SK-N-SH treated with all-trans-retinoic acid at 6 μM for 48 hours (cell line): ENCODE measurements at regions not wholly inside any gene's neighbourhood (a gene's known extent, or its start where the extent isn't known, plus 50 kb on each side); places are given as distances from the start of the nearest gene placed in this dataset.

Experiments used
- ATAC-seq: fragments of 200-7000 bp; cut with Tn5 transposase; 3 replicates; pipeline ENCODE4 v1.9.1; 2020; ENCODE audit warnings: mild to moderate bottlenecking, moderate library complexity
- ARNTL ChIP-seq: fragments of 450-650 bp; formaldehyde crosslinking; IDR thresholded peaks from 2 replicates; pipeline ENCODE4 v1.5.0; 2020; ENCODE audit warnings: low read depth, mild to moderate bottlenecking, moderate library complexity, borderline replicate concordance
- BACH2 ChIP-seq: fragments of 250-450 bp; sonication (Bioruptor Pico); IDR thresholded peaks from 2 replicates; pipeline ENCODE4 v1.9.0; 2021; ENCODE audit warnings: mild to moderate bottlenecking, borderline replicate concordance
- CSDC2 ChIP-seq: fragments of 250-450 bp; sonication (Bioruptor Pico); IDR thresholded peaks from 2 replicates; pipeline ENCODE4 v1.5.0; 2020; ENCODE audit warnings: mild to moderate bottlenecking, moderate library complexity
- GLIS3 ChIP-seq: fragments of 250-450 bp; sonication (Bioruptor Pico); IDR thresholded peaks from 2 replicates; pipeline ENCODE4 v1.5.0; 2020; ENCODE audit warnings: mild to moderate bottlenecking, moderate library complexity
- ISL1 ChIP-seq: fragments of 250-450 bp; sonication (Bioruptor Pico); IDR thresholded peaks from 2 replicates; pipeline ENCODE4 v2.1.2; 2022; ENCODE audit warnings: mild to moderate bottlenecking, moderate library complexity
- PPARA ChIP-seq: fragments of 250-450 bp; sonication (Bioruptor Pico); IDR thresholded peaks from 2 replicates; pipeline ENCODE4 v1.5.0; 2020; ENCODE audit warnings: mild to moderate bottlenecking, borderline replicate concordance
- RARB ChIP-seq: fragments of 250-450 bp; sonication (Bioruptor Pico); IDR thresholded peaks from 2 replicates; pipeline ENCODE4 v1.8.0; 2021; ENCODE audit warnings: mild to moderate bottlenecking, moderate library complexity
- SNAI2 ChIP-seq: fragments of 250-450 bp; sonication (Bioruptor Pico); IDR thresholded peaks from 2 replicates; pipeline ENCODE4 v1.5.0; 2020; ENCODE audit warnings: mild to moderate bottlenecking, moderate library complexity
- ZC3H10 ChIP-seq: fragments of 250-450 bp; sonication (Bioruptor Pico); IDR thresholded peaks from 2 replicates; pipeline ENCODE4 v1.5.1; 2021; ENCODE audit warnings: mild to moderate bottlenecking, moderate library complexity
- ZFP3 ChIP-seq: fragments of 250-450 bp; sonication (Bioruptor Pico); IDR thresholded peaks from 2 replicates; pipeline ENCODE4 v1.5.0; 2020; ENCODE audit warnings: mild to moderate bottlenecking, moderate library complexity
- ZNF565 ChIP-seq: fragments of 450-650 bp; formaldehyde crosslinking; conservative IDR thresholded peaks from 2 replicates; pipeline ENCODE4 v1.5.0; 2020; ENCODE audit warnings: low read depth, mild to moderate bottlenecking, moderate library complexity
- ZNF70 ChIP-seq: fragments of 450-650 bp; formaldehyde crosslinking; IDR thresholded peaks from 2 replicates; pipeline ENCODE4 v1.5.0; 2020; ENCODE audit warnings: mild to moderate bottlenecking, moderate library complexity
- ZNF8 ChIP-seq: fragments of 450-650 bp; formaldehyde crosslinking; IDR thresholded peaks from 2 replicates; pipeline ENCODE4 v1.5.0; 2020; ENCODE audit warnings: mild to moderate bottlenecking, moderate library complexity
- TF ChIP-seq, protein P1 (sequence below): fragments of 250-450 bp; sonication (Bioruptor Pico); IDR thresholded peaks from 2 replicates; pipeline ENCODE4 v1.8.0; 2021; ENCODE audit warnings: low read depth, mild to moderate bottlenecking, moderate library complexity, borderline replicate concordance
- TF ChIP-seq, protein P2 (sequence below): fragments of 250-450 bp; sonication (Bioruptor Pico); IDR thresholded peaks from 2 replicates; pipeline ENCODE4 v1.8.0; 2020; ENCODE audit warnings: mild to moderate bottlenecking, moderate library complexity, borderline replicate concordance
- TF ChIP-seq, protein P3 (sequence below): fragments of 250-450 bp; sonication (Bioruptor Pico); IDR thresholded peaks from 2 replicates; pipeline ENCODE4 v1.5.0; 2020; ENCODE audit warnings: mild to moderate bottlenecking, moderate library complexity
- TF ChIP-seq, protein P4 (sequence below): fragments of 250-450 bp; sonication (Bioruptor Pico); IDR thresholded peaks from 2 replicates; pipeline ENCODE4 v1.5.1; 2020; ENCODE audit warnings: low read depth, mild to moderate bottlenecking, moderate library complexity

DNA sequence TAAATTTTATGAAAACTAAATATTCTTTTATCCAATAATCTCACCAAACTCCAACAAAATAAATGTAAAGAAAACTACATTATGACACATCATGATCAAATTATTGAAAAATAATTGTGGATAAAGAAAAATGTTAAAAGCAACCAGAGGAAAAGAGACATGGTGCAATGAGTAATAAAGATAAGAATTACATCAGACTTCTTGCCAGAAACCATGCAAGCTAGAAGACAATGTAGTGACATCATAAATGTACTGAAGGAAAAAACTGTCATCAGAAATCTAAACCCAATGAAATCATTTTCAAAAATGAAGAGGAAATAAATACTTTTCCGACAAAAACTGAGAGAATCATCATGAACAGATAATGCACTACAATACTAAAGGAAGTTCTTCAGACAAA lies 135.9 kb upstream of the EOLA2 start:
- TF ChIP-seq, protein P1, sequence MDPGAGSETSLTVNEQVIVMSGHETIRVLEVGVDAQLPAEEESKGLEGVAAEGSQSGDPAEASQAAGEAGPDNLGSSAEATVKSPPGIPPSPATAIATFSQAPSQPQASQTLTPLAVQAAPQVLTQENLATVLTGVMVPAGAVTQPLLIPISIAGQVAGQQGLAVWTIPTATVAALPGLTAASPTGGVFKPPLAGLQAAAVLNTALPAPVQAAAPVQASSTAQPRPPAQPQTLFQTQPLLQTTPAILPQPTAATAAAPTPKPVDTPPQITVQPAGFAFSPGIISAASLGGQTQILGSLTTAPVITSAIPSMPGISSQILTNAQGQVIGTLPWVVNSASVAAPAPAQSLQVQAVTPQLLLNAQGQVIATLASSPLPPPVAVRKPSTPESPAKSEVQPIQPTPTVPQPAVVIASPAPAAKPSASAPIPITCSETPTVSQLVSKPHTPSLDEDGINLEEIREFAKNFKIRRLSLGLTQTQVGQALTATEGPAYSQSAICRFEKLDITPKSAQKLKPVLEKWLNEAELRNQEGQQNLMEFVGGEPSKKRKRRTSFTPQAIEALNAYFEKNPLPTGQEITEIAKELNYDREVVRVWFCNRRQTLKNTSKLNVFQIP (CRISPR knock-in tag), result no peak
- TF ChIP-seq RARB, result no peak
- ATAC-seq, result no peak

DNA sequence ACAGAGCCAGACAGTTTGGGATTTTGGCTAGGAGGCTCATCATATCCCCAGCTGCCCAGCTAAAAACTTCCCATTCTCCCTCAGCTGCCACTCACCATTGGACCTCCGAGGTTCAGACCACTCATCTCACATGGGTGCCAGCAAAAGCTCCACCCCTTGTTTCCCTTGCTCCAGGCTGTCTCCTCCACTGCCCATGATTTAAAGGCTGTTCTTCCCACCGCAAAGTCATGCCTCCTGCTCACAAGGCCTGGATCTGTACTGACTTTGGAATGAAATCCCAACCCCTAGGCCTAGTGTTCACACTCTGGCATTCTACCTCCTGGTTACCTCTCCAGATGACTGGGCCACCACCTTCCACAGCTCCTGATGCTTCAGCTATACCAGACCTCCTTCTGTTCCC lies 142.2 kb upstream of the EOLA2 start:
- TF ChIP-seq PPARA (no peak), ZNF70 (CRISPR knock-in tag) (no peak), ZNF8 (CRISPR knock-in tag) (no peak), BACH2 (CRISPR knock-in tag) (no peak), GLIS3 (CRISPR knock-in tag) (no peak)
- TF ChIP-seq, all 23 proteins: peak for 0
- no peak for ATAC-seq

DNA sequence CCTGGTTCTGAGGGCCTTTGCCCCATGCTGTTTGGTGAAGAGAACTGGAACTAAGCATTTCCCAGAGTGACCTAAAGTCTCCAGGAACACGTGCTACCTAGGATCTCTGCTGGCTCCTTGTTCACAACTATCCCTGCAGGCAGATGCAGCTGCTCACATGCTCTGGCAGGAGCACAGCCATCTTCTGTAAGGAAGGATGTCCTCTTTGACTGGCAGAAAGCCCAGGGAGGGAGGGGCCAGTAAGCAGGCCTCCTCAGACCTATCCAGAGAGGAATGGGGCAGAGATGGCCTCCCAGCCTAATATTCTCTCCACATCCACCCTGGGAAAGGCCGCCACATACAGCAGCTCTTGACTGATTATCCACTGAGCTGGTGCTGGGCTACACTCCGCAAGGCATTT lies 142.8 kb upstream of the EOLA2 start:
- TF ChIP-seq, protein P2, sequence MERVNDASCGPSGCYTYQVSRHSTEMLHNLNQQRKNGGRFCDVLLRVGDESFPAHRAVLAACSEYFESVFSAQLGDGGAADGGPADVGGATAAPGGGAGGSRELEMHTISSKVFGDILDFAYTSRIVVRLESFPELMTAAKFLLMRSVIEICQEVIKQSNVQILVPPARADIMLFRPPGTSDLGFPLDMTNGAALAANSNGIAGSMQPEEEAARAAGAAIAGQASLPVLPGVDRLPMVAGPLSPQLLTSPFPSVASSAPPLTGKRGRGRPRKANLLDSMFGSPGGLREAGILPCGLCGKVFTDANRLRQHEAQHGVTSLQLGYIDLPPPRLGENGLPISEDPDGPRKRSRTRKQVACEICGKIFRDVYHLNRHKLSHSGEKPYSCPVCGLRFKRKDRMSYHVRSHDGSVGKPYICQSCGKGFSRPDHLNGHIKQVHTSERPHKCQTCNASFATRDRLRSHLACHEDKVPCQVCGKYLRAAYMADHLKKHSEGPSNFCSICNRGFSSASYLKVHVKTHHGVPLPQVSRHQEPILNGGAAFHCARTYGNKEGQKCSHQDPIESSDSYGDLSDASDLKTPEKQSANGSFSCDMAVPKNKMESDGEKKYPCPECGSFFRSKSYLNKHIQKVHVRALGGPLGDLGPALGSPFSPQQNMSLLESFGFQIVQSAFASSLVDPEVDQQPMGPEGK, result no peak
- TF ChIP-seq, protein P1 (CRISPR knock-in tag), result no peak
- no peak for TF ChIP-seq ZNF565
- no peak for ATAC-seq

DNA sequence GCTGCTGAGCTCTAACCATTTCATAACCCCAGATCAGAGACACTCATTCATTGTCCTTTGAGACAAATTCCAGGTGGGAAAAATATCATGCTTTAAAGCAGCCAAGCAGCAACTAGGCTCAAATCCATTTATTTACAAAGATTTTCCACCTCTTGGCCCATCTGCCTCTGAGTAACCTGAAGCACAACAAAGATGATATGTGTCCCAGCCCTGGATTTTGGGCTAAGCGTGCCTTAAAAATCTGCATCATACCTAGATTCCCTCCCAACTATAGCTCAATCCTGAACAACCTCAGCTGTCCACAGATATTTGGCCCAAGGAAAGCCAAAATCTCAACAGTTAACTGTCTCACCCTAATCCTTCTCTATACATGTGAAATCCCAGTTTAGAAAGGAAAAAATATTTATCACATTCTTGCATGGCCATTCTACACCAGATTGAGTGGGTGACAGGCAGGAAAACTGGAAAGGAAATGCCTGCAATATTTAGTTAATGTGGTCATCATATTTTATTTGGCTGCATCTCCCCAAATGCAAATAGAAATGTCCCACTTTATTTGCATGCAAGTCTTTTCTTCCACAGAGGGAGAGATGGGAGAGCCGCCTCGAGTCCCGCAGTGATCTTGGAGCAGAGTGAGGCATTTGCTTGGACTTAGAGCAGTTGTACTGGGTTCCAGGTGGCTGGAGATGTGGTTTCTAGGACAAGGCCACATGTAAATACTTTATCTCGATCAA lies 146.4 kb upstream of the EOLA2 start:
- TF ChIP-seq ARNTL (CRISPR knock-in tag), result no peak
- TF ChIP-seq ZNF70 (CRISPR knock-in tag), result no peak
- TF ChIP-seq, protein P2, result no peak
- no peak for TF ChIP-seq CSDC2 (CRISPR knock-in tag)

DNA sequence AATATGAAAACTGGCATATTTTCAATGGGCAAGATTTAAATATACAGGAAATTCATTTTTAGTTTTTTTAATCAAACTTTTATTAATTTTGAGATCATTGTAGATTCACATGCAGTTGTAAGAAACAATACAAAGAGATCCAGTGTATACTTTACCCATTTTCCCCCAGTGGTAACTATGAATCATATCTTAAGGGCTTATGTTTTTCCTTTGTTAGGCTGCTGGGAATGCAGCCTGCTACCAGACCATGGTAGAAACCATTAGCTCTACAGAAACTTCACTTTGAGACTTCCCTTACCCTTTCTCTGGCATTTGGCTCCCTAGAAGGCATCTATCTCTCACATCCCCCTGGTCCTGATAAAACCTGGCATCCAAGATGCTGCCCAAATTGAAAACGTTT lies 147.6 kb upstream of the EOLA2 start:
- ATAC-seq, result peak; percentile 55
- TF ChIP-seq ZNF8 (CRISPR knock-in tag), result no peak
- TF ChIP-seq, protein P2, result no peak
- no peak for TF ChIP-seq ZC3H10 (CRISPR knock-in tag)
- TF ChIP-seq RARB, result no peak
- no peak for TF ChIP-seq ZNF565
- TF ChIP-seq ZNF70 (CRISPR knock-in tag), result no peak
- no peak for TF ChIP-seq ZFP3 (CRISPR knock-in tag)
- TF ChIP-seq ISL1, result no peak
- TF ChIP-seq GLIS3 (CRISPR knock-in tag), result no peak
- TF ChIP-seq, protein P3, sequence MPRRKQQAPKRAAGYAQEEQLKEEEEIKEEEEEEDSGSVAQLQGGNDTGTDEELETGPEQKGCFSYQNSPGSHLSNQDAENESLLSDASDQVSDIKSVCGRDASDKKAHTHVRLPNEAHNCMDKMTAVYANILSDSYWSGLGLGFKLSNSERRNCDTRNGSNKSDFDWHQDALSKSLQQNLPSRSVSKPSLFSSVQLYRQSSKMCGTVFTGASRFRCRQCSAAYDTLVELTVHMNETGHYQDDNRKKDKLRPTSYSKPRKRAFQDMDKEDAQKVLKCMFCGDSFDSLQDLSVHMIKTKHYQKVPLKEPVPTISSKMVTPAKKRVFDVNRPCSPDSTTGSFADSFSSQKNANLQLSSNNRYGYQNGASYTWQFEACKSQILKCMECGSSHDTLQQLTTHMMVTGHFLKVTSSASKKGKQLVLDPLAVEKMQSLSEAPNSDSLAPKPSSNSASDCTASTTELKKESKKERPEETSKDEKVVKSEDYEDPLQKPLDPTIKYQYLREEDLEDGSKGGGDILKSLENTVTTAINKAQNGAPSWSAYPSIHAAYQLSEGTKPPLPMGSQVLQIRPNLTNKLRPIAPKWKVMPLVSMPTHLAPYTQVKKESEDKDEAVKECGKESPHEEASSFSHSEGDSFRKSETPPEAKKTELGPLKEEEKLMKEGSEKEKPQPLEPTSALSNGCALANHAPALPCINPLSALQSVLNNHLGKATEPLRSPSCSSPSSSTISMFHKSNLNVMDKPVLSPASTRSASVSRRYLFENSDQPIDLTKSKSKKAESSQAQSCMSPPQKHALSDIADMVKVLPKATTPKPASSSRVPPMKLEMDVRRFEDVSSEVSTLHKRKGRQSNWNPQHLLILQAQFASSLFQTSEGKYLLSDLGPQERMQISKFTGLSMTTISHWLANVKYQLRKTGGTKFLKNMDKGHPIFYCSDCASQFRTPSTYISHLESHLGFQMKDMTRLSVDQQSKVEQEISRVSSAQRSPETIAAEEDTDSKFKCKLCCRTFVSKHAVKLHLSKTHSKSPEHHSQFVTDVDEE, result no peak
- no peak for TF ChIP-seq SNAI2
- TF ChIP-seq, protein P4, sequence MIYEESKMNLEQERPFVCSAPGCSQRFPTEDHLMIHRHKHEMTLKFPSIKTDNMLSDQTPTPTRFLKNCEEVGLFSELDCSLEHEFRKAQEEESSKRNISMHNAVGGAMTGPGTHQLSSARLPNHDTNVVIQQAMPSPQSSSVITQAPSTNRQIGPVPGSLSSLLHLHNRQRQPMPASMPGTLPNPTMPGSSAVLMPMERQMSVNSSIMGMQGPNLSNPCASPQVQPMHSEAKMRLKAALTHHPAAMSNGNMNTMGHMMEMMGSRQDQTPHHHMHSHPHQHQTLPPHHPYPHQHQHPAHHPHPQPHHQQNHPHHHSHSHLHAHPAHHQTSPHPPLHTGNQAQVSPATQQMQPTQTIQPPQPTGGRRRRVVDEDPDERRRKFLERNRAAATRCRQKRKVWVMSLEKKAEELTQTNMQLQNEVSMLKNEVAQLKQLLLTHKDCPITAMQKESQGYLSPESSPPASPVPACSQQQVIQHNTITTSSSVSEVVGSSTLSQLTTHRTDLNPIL, result no peak

More for the DNA sequence above, 146.4 kb upstream of the EOLA2 start:
- peak; percentile 62 for ATAC-seq
